ENCODE measurements at regions not wholly inside any gene's neighbourhood (a gene's known extent, or its start where the extent isn't known, plus 50 kb on each side); places are given as distances from the start of the nearest gene placed in this dataset. TPM values are rescaled to one million over a fixed set of nuclear protein-coding genes. Genes with fewer than 3 reads are reported as not detected.

DNA sequence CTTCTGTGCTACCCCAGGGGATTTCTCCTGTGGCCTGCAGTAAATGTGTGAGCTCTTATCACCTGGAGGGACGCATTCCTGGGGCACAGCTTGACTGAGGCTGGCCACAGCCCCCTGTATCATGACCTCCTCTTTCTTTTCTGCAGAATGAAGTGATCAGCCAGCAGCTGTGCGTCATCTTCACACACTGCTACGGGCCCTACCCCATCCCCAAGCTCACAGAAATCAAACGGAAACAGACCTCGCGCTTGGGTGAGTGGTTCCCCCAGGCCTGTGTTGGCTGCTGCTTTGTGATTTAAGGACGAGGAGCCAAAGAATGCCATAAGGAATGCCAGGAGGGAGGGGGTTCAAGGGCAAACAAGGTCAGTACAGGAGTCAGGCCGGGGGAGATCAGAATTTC, 50.5 kb upstream of the PWP1 start:
- 38% methylated on average over 4 of the region's 8 CpGs for WGBS (ENCODE audit: insufficient coverage)
- Histone ChIP-seq H3K27me3 (ENCODE audit: control insufficient read depth, insufficient read depth, low read length) (no peaks in the 10 kb centered on the region), H3K36me3 (ENCODE audit: control insufficient read depth, insufficient read depth, low read length) (no peaks in the 10 kb centered on the region), H3K9me3 (ENCODE audit: control insufficient read depth, insufficient read depth, low read length) (peaks cover 2% of the 10 kb centered on the region), H3K4me1 (ENCODE audit: control insufficient read depth, insufficient read depth, low read length) (no peaks in the 10 kb centered on the region), H3K4me3 (ENCODE audit: low read depth, low read length) (no peak overlapping the region), H3K27ac (ENCODE audit: low read depth, low read length) (no peak overlapping the region)
- no peak for DNase-seq (ENCODE audit: low read depth in 4 of 6, low spot score in 6 of 6)

Small RNA genes lying in the stretch of these regions (small RNA-seq; reads per million reads assigned to genes)
- gene RF00284 (ENCODE audit: low replicate concordance) (not detected), gene RNA5SP371 (ENCODE audit: low replicate concordance) (not detected)

Measured in spinal cord (tissue), 10 donors.